Cardiac muscle cell (in vitro differentiated cells and primary cell): ENCODE measurements at regions not wholly inside any gene's neighbourhood (a gene's known extent, or its start where the extent isn't known, plus 50 kb on each side); places are given as distances from the start of the nearest gene placed in this dataset.

Experiments used
- DNase-seq, 2 donors: peaks; one replicate each; pipeline versions ENCODE4 v3.0.0 to v3.0.0-alpha.2; 2010 to 2017; ENCODE audit warnings: low read depth in 1 of 2, low spot score in 1 of 2
- H3K27ac ChIP-seq: fragments of 200-600 bp; sonication (generic); 2 replicates; pipeline ENCODE4 v1.5.1; 2016
- H3K27me3 ChIP-seq: fragments of 200-600 bp; sonication (generic); 2 replicates; pipeline ENCODE4 v1.6.0; 2016; ENCODE audit warnings: control low read depth
- H3K36me3 ChIP-seq: fragments of 200-600 bp; sonication (generic); 2 replicates; pipeline ENCODE4 v1.5.1; 2016; ENCODE audit warnings: control low read depth
- H3K4me1 ChIP-seq: fragments of 200-600 bp; sonication (generic); 2 replicates; pipeline ENCODE4 v1.8.1; 2017; ENCODE audit warnings: low read depth, mild to moderate bottlenecking, mixed run types
- H3K4me3 ChIP-seq: fragments of 200-600 bp; sonication (generic); 2 replicates; pipeline ENCODE4 v1.5.1; 2016; ENCODE audit warnings: mild to moderate bottlenecking
- H3K9me3 ChIP-seq: fragments of 200-600 bp; sonication (generic); 2 replicates; pipeline ENCODE4 v1.5.1; 2017; ENCODE audit warnings: low read depth, mild to moderate bottlenecking, control low read depth
- CTCF ChIP-seq: IDR thresholded peaks from 2 replicates; pipeline ENCODE4 v1.5.1; 2012; ENCODE audit warnings: low read depth, mild to moderate bottlenecking, low read length

- Histone ChIP-seq H3K4me1 (no peaks in the 10 kb centered on the region), H3K9me3 (no peaks in the 10 kb centered on the region), H3K4me3 (no peak overlapping the region), H3K36me3 (no peaks in the 10 kb centered on the region), H3K27me3 (no peaks in the 10 kb centered on the region), H3K27ac (no peak overlapping the region)
- no peak for TF ChIP-seq CTCF
- no peak for DNase-seq
These were observed 610.3 kb upstream of the GALNTL6 start for GRCh38 chr4:171202908-171203307.

- no peak for DNase-seq
- Histone ChIP-seq H3K9me3 (no peaks in the 10 kb centered on the region), H3K36me3 (no peaks in the 10 kb centered on the region), H3K4me1 (no peaks in the 10 kb centered on the region), H3K27me3 (no peaks in the 10 kb centered on the region), H3K27ac (no peak overlapping the region), H3K4me3 (no peak overlapping the region)
- no peak for TF ChIP-seq CTCF
These were observed 626.5 kb upstream of the GALNTL6 start for GRCh38 chr4:171186700-171187099.

- TF ChIP-seq CTCF, result no peak
- no peak overlapping the region for H3K4me3 ChIP-seq
- DNase-seq, result no peak
- no peaks in the 10 kb centered on the region for H3K27me3 ChIP-seq
- no peak overlapping the region for H3K27ac ChIP-seq
- no peaks in the 10 kb centered on the region for H3K9me3 ChIP-seq
- no peaks in the 10 kb centered on the region for H3K4me1 ChIP-seq
- no peaks in the 10 kb centered on the region for H3K36me3 ChIP-seq
These were observed 632.1 kb upstream of the GALNTL6 start for GRCh38 chr4:171181090-171181489.

- H3K4me3 ChIP-seq, result no peak overlapping the region
- no peak overlapping the region for H3K27ac ChIP-seq
- no peak for DNase-seq
- no peaks in the 10 kb centered on the region for H3K36me3 ChIP-seq
- no peak for TF ChIP-seq CTCF
- H3K27me3 ChIP-seq, result no peaks in the 10 kb centered on the region
- no peaks in the 10 kb centered on the region for H3K9me3 ChIP-seq
- H3K4me1 ChIP-seq, result no peaks in the 10 kb centered on the region
These were observed 642.5 kb upstream of the GALNTL6 start for GRCh38 chr4:171170671-171171070.

- Histone ChIP-seq H3K27me3 (no peaks in the 10 kb centered on the region), H3K36me3 (no peaks in the 10 kb centered on the region), H3K27ac (no peak overlapping the region), H3K9me3 (no peaks in the 10 kb centered on the region), H3K4me3 (no peak overlapping the region), H3K4me1 (no peaks in the 10 kb centered on the region)
- no peak for DNase-seq
- TF ChIP-seq CTCF, result no peak
These were observed 643.8 kb upstream of the GALNTL6 start for GRCh38 chr4:171169396-171169795.

- DNase-seq, result no peak
- no peaks in the 10 kb centered on the region for H3K4me1 ChIP-seq
- H3K9me3 ChIP-seq, result no peaks in the 10 kb centered on the region
- no peak overlapping the region for H3K27ac ChIP-seq
- no peak for TF ChIP-seq CTCF
- H3K4me3 ChIP-seq, result no peak overlapping the region
- H3K36me3 ChIP-seq, result no peaks in the 10 kb centered on the region
- H3K27me3 ChIP-seq, result no peaks in the 10 kb centered on the region
These were observed 650.7 kb upstream of the GALNTL6 start for GRCh38 chr4:171162478-171162877.
